K562 (cell line): ENCODE measurements at regions not wholly inside any gene's neighbourhood (a gene's known extent, or its start where the extent isn't known, plus 50 kb on each side); places are given as distances from the start of the nearest gene placed in this dataset.

Experiments
- ATAC-seq: fragments of 200-7000 bp; cut with Tn5 transposase; 3 replicates; pipeline ENCODE4 v1.9.1; 2020; ENCODE audit warnings: moderate library complexity
- BruUV-seq: library from RNA; stranded (reverse); fragments of 400-500 nt; replicated peaks from 2 replicates; lab custom pipeline; 2021; lab: Mats Ljungman, UMichigan
- CTCF ChIA-PET: fragments of 300-600 bp; formaldehyde crosslinking; extraction: SDS; loops from one replicate; lab custom pipeline; 2021; ENCODE audit warnings: low intra/inter-chr PET ratio; lab: Yijun Ruan, JAX
- POLR2A ChIA-PET: fragments of 300-600, 350-650 bp; sonication (Branson Sonifier 250); formaldehyde crosslinking; extraction: SDS; loops from one replicate; lab custom pipeline; 2021; ENCODE audit warnings: antibody characterized with exemption, inconsistent platforms; lab: Yijun Ruan, JAX
- DNase-seq, 4 experiments: peaks; one replicate each; pipeline versions ENCODE4 v3.0.0 to v3.0.0-alpha.2; 2011 to 2018; ENCODE audit warnings: low spot score in 3 of 4, mixed read lengths in 3 of 4; ENCODE audit errors: extremely low read depth in 1 of 4
- FAIRE-seq: peaks from 2 replicates; lab custom pipeline; 2011; peaks lifted over from hg19 to GRCh38; lab: Jason Lieb, UNC
- H2AFZ ChIP-seq: 2 replicates; pipeline ENCODE4 v1.6.0; 2011; ENCODE audit warnings: low read depth, low read length, control low read depth, inconsistent platforms
- H3K27ac ChIP-seq: fragments of 200-600 bp; 3 replicates; pipeline ENCODE4 v1.8.0; 2011; ENCODE audit warnings: low read depth, mild to moderate bottlenecking, control low read depth, inconsistent platforms, low read length, moderate library complexity, mixed read lengths; ENCODE audit errors: extremely low read depth
- H3K27me3 ChIP-seq, 2 experiments: fragments of 300-600 bp in 1 of 2; 2 replicates in 1 of 2; 3 replicates in 1 of 2; pipeline versions ENCODE4 v1.6.0 to v1.8.0; 2011; ENCODE audit warnings: inconsistent platforms in 2 of 2, low read length in 2 of 2, mild to moderate bottlenecking in 1 of 2, mixed read lengths in 1 of 2, moderate library complexity in 1 of 2; ENCODE audit not compliant: control insufficient read depth in 2 of 2, insufficient read depth in 2 of 2
- H3K36me3 ChIP-seq: fragments of 300-600 bp; 3 replicates; pipeline ENCODE4 v1.8.0; 2011; ENCODE audit warnings: mild to moderate bottlenecking, low read length, inconsistent platforms; ENCODE audit not compliant: control insufficient read depth, insufficient read depth
- H3K4me1 ChIP-seq, 2 experiments: fragments of 200-600 bp in 1 of 2; replicated peaks in 1 of 2; 2 replicates in 1 of 2; 3 replicates in 1 of 2; pipeline versions ENCODE4 v1.5.1 to v1.8.0; 2011; ENCODE audit warnings: inconsistent platforms in 2 of 2, low read length in 2 of 2, mild to moderate bottlenecking in 1 of 2, mixed read lengths in 1 of 2, moderate library complexity in 1 of 2; ENCODE audit not compliant: control insufficient read depth in 2 of 2, insufficient read depth in 2 of 2
- H3K4me2 ChIP-seq: 2 replicates; pipeline ENCODE4 v1.6.1; 2011; ENCODE audit warnings: low read length, control low read depth, inconsistent platforms, mixed read lengths; ENCODE audit not compliant: insufficient read depth
- H3K4me3 ChIP-seq: fragments of 200-600 bp; sonication (generic), shearing (Covaris generic); 2 replicates; pipeline ENCODE4 v1.5.1; 2016; ENCODE audit warnings: control low read depth, inconsistent platforms
- H3K79me2 ChIP-seq: fragments of 200-600 bp; 3 replicates; pipeline ENCODE4 v1.8.0; 2011; ENCODE audit warnings: low read length, inconsistent platforms; ENCODE audit not compliant: control insufficient read depth, insufficient read depth
- H3K9ac ChIP-seq, 2 experiments: 2 replicates each; pipeline versions ENCODE4 v1.6.0 to v1.6.1; 2011; ENCODE audit warnings: low read depth in 2 of 2, low read length in 2 of 2, control low read depth in 1 of 2, inconsistent platforms in 1 of 2, mild to moderate bottlenecking in 1 of 2, mixed read lengths in 1 of 2; ENCODE audit not compliant: insufficient read depth in 1 of 2
- H3K9me1 ChIP-seq: one replicate; pipeline ENCODE4 v1.6.0; 2011; ENCODE audit warnings: inconsistent platforms, mild to moderate bottlenecking, low read length, moderate library complexity; ENCODE audit not compliant: control insufficient read depth, insufficient read depth
- H3K9me3 ChIP-seq: replicated peaks from 2 replicates; pipeline ENCODE4 v1.5.1; 2011; ENCODE audit warnings: low read depth, low read length, inconsistent platforms; ENCODE audit not compliant: control insufficient read depth, insufficient read depth
- H4K20me1 ChIP-seq: replicated peaks from 2 replicates; pipeline ENCODE4 v1.6.1; 2011; ENCODE audit warnings: low read length, inconsistent platforms, mixed read lengths; ENCODE audit not compliant: control insufficient read depth, insufficient read depth
- ADNP ChIP-seq: fragments of 200-800 bp; sonication (Bioruptor generic); IDR thresholded peaks from 2 replicates; pipeline ENCODE4 v1.6.1; 2016; ENCODE audit warnings: missing genetic modification characterization, missing compliant biosample characterization
- ARHGAP35 ChIP-seq: fragments of 450-650 bp; IDR thresholded peaks from 2 replicates; pipeline ENCODE4 v1.6.1; 2018; ENCODE audit not compliant: partially characterized antibody
- CBX1 ChIP-seq: sonication (generic); IDR thresholded peaks from 2 replicates; pipeline ENCODE4 v1.6.1; 2016; ENCODE audit warnings: antibody characterized with exemption, low read depth, mild to moderate bottlenecking
- FOXK1 ChIP-seq: sonication (generic); formaldehyde crosslinking; IDR thresholded peaks from 2 replicates; pipeline ENCODE4 v1.8.0; 2022; ENCODE audit warnings: missing genetic modification reagents, mild to moderate bottlenecking, borderline replicate concordance
- FOXP1 ChIP-seq: sonication (generic); formaldehyde crosslinking; IDR thresholded peaks from 2 replicates; pipeline ENCODE4 v1.8.0; 2022; ENCODE audit warnings: mild to moderate bottlenecking, missing genetic modification reagents
- HMG20B ChIP-seq: fragments of 250-450 bp; sonication (Bioruptor Pico); IDR thresholded peaks from 2 replicates; pipeline ENCODE4 v1.5.0; 2021; ENCODE audit warnings: mild to moderate bottlenecking
- KAT2B ChIP-seq: IDR thresholded peaks from one replicate; pipeline ENCODE4 v1.6.1; 2012; ENCODE audit warnings: low read depth, mild to moderate bottlenecking, control low read depth, inconsistent platforms, low read length, moderate library complexity
- MYC ChIP-seq, 2 experiments: fragments of 250-450 bp in 1 of 2; sonication (Bioruptor Pico) in 1 of 2; IDR thresholded peaks; 2 replicates each; pipeline versions ENCODE4 v1.5.1 to v1.6.1; 2012 to 2021; ENCODE audit warnings: low read depth in 2 of 2, borderline replicate concordance in 1 of 2, improper control_type of control experiment in 1 of 2, low read length in 1 of 2, mild to moderate bottlenecking in 1 of 2, moderate library complexity in 1 of 2
- NONO ChIP-seq, 2 experiments: fragments of 200-400 bp in 1 of 2; fragments of 450-650 bp in 1 of 2; formaldehyde crosslinking in 1 of 2; IDR thresholded peaks; 2 replicates each; pipeline ENCODE4 v1.6.1; 2017; ENCODE audit warnings: low read depth in 2 of 2, mild to moderate bottlenecking in 2 of 2, moderate library complexity in 2 of 2, low read length in 1 of 2
- SIRT6 ChIP-seq: IDR thresholded peaks from one replicate; pipeline ENCODE4 v1.6.1; 2012; ENCODE audit warnings: low read depth, mild to moderate bottlenecking, control low read depth, inconsistent platforms, low read length, moderate library complexity
- SMAD4 ChIP-seq: fragments of 250-450 bp; sonication (Bioruptor Pico); conservative IDR thresholded peaks from 2 replicates; pipeline ENCODE4 v1.8.0; 2021; ENCODE audit warnings: inconsistent platforms, mild to moderate bottlenecking, moderate library complexity
- SNAPC5 ChIP-seq: fragments of 250-450 bp; sonication (Bioruptor Pico); IDR thresholded peaks from 2 replicates; pipeline ENCODE4 v1.8.0; 2021; ENCODE audit warnings: moderate library complexity, mild to moderate bottlenecking, inconsistent platforms
- SREBF1 ChIP-seq: fragments of 150-350 bp; IDR thresholded peaks from 2 replicates; pipeline ENCODE4 v1.6.1; 2014; ENCODE audit warnings: antibody characterized with exemption, low read depth, low read length, borderline replicate concordance
- ZKSCAN1 ChIP-seq: fragments of 150-350 bp; IDR thresholded peaks from 2 replicates; pipeline ENCODE4 v1.6.1; 2016; ENCODE audit warnings: low read depth, low read length
- ZNF24 ChIP-seq: fragments of 450-650 bp; IDR thresholded peaks from 2 replicates; pipeline ENCODE4 v1.6.1; 2016
- ZNF512 ChIP-seq: IDR thresholded peaks from 2 replicates; pipeline ENCODE4 v1.6.1; 2016; ENCODE audit warnings: missing genetic modification characterization, missing compliant biosample characterization
- ZNF764 ChIP-seq: fragments of 250-450 bp; sonication (Bioruptor Pico); IDR thresholded peaks from 2 replicates; pipeline ENCODE4 v1.4.0; 2020; ENCODE audit warnings: low read depth, mild to moderate bottlenecking, moderate library complexity
- WGBS: fragments of 100-300 bp; shearing (Covaris generic); methylation state at CpG from one replicate; pipeline ENCODE4 v1.1.6; 2016; ENCODE audit warnings: low coverage, mixed read lengths; ENCODE audit not compliant: insufficient coverage; ENCODE audit errors: missing lambda C conversion rate; 5-methylcytosine and 5-hydroxymethylcytosine counted together
- in situ Hi-C: fragments of 300-500 bp; cut with MboI; formaldehyde crosslinking; loops from 4 replicates; pipeline ENCODE4 v1.15.0; 2018; ENCODE audit warnings: inconsistent platforms, mixed read lengths
- intact Hi-C: fragments of 100-400 bp; cut with micrococcal nuclease; formaldehyde crosslinking; loops from 2 replicates; pipeline ENCODE4 v1.14.2; 2022
- TF ChIP-seq, protein P1 (sequence below), 2 experiments: IDR thresholded peaks; 2 replicates each; pipeline ENCODE4 v1.6.1; 2012; ENCODE audit warnings: improper control_type of control experiment in 2 of 2, low read depth in 2 of 2, low read length in 2 of 2, borderline replicate concordance in 1 of 2

DNA sequence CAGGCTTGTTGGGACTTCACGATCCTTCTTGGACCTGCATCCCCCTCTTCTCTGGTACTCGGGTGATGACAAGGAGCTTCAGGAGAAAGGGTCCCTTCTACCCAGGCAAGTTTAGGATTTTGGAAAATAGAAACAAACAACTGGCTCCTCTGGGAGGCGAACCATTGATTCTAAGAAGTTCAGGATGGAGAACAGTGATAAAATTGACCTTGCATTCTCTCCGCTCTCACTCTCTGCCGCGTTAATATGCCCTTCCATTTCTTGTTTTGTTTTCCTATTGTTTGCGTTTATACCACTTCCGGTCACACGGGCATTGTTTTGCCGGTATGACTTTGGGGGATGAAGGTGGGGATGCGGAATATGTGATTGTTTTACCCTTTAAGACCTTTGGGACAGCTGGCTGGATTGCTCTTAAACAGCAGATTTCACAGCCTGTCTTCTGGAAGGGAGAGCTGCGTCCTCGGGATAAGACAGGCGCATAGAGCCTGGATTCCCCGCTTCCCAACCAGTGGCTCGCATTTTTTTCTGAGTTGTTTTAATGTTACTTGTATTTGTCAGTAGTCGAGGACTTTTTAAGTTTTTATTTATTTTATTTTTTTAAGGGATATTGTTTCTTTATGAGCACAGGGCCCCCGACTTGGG lies 144.3 kb upstream of the ZNF184 start:
- Histone ChIP-seq H3K27ac (peak overlapping the region; percentile 13; the same call in 2 of the 3 replicates), H3K9ac (peak overlapping the region; percentile 55 to 74; a peak in 3 of 4 replicates), H3K9me3 (no peaks in the 10 kb centered on the region), H3K4me2 (peak overlapping the region; percentile 89), H3K27me3 (no peaks in the 10 kb centered on the region), H3K9me1 (no peaks in the 10 kb centered on the region), H3K79me2 (no peaks in the 10 kb centered on the region), H4K20me1 (no peaks in the 10 kb centered on the region), H3K4me1 (peaks cover 5 to 20% of the 10 kb centered on the region in 2 experiments; a peak in 4 of 5 replicates), H3K36me3 (no peaks in the 10 kb centered on the region), H2AFZ (peak overlapping the region; percentile 95), H3K4me3 (peak overlapping the region; percentile 53)
- ChIA-PET POLR2A (interaction anchor here (0.6 to 2.7 kb wide), 18 partner anchors 8 to 1049 kb away, joined by 3 to 17 read pairs (median 4); a partner anchor contains a TSS), CTCF (interaction anchor here (0.9 to 1.7 kb wide), 3 partner anchors 71 to 428 kb away, joined by 3 to 5 read pairs (median 4); no protein-coding TSS in a partner anchor)
- FAIRE-seq = peak; percentile 57
- 1% methylated on average over 18 of the region's 18 CpGs for WGBS
- ATAC-seq = peak; percentile 45
- DNase-seq = peak in 3 of 4 experiments; percentile 19 to 46 (median 20)
- in situ Hi-C loops = no loop called here
- intact Hi-C loops = loop anchor here (1.0 to 2.0 kb wide), 3 partner anchors 54 to 136 kb away; no protein-coding TSS in a partner anchor
- BruUV-seq = no TSS peak
- TF ChIP-seq ARHGAP35 (no peak), MYC (IDR thresholded peaks at IDR 0.05; ENCODE audit: low read depth, low read length) (no peak), MYC (CRISPR knock-in tag; IDR thresholded peaks at IDR 0.05; ENCODE audit: borderline replicate concordance, low read depth) (no peak), KAT2B (no peak), ZNF512 (tag) (0 out of 2 replicates have a peak, but pooled peaks have one; percentile 18), HMG20B (no peak), ZNF24 (no peak), ADNP (tag) (peak; percentile 57; the same call in 1 of the 2 replicates), ZNF764 (no peak), SREBF1 (no peak), ZKSCAN1 (no peak), NONO (IDR thresholded peaks at IDR 0.05; ENCODE audit: low read depth in 2 of 2, low read length in 1 of 2) (no peak), SMAD4 (CRISPR knock-in tag) (no peak), SIRT6 (no peak), FOXK1 (0 out of 2 replicates have a peak, but pooled peaks have one; percentile 35), FOXP1 (CRISPR knock-in tag) (no peak), CBX1 (no peak), SNAPC5 (CRISPR knock-in tag) (no peak)
- TF ChIP-seq, protein P1, sequence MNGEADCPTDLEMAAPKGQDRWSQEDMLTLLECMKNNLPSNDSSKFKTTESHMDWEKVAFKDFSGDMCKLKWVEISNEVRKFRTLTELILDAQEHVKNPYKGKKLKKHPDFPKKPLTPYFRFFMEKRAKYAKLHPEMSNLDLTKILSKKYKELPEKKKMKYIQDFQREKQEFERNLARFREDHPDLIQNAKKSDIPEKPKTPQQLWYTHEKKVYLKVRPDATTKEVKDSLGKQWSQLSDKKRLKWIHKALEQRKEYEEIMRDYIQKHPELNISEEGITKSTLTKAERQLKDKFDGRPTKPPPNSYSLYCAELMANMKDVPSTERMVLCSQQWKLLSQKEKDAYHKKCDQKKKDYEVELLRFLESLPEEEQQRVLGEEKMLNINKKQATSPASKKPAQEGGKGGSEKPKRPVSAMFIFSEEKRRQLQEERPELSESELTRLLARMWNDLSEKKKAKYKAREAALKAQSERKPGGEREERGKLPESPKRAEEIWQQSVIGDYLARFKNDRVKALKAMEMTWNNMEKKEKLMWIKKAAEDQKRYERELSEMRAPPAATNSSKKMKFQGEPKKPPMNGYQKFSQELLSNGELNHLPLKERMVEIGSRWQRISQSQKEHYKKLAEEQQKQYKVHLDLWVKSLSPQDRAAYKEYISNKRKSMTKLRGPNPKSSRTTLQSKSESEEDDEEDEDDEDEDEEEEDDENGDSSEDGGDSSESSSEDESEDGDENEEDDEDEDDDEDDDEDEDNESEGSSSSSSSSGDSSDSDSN (IDR thresholded peaks at IDR 0.05; ENCODE audit: borderline replicate concordance in 1 of 2, low read depth in 2 of 2, low read length in 2 of 2) = no peak
